Endothelial cell of umbilical vein (primary cell): ENCODE measurements at regions not wholly inside any gene's neighbourhood (a gene's known extent, or its start where the extent isn't known, plus 50 kb on each side); places are given as distances from the start of the nearest gene placed in this dataset.

ENCODE experiments used
- BruUV-seq: library from RNA; stranded (reverse); fragments of 400-500 nt; replicated peaks from 2 replicates; lab custom pipeline; 2021; lab: Mats Ljungman, UMichigan
- CTCF ChIA-PET: fragments of 300-600, 350-600 bp; sonication (Branson Sonifier 250); formaldehyde crosslinking; loops from one replicate; lab custom pipeline; 2021; ENCODE audit warnings: antibody characterized with exemption, inconsistent platforms; lab: Charles Lee
- POLR2A ChIA-PET: fragments of 300-600, 350-600 bp; sonication (Branson Sonifier 250); formaldehyde crosslinking; loops from one replicate; lab custom pipeline; 2021; ENCODE audit warnings: antibody characterized with exemption, inconsistent platforms; lab: Charles Lee
- DNase-seq: peaks from one replicate; pipeline ENCODE4 v3.0.0-alpha.2; 2011; ENCODE audit warnings: low read depth, low spot score
- FAIRE-seq: peaks from 2 replicates; lab custom pipeline; 2011; peaks lifted over from hg19 to GRCh38; lab: Jason Lieb, UNC
- H2AFZ ChIP-seq: 2 replicates; pipeline ENCODE4 v1.6.0; 2012; ENCODE audit warnings: low read depth, low read length, control low read depth, inconsistent platforms
- H3K27ac ChIP-seq: 2 replicates; pipeline ENCODE4 v1.5.1; 2011; ENCODE audit warnings: low read depth, mild to moderate bottlenecking, control low read depth, low read length, moderate library complexity; ENCODE audit not compliant: insufficient read depth
- H3K27me3 ChIP-seq, 2 experiments: 2 replicates each; pipeline versions ENCODE4 v1.6.0 to v1.6.1; 2011; ENCODE audit warnings: low read length in 2 of 2, mixed read lengths in 1 of 2; ENCODE audit not compliant: control insufficient read depth in 2 of 2, insufficient read depth in 2 of 2
- H3K36me3 ChIP-seq, 2 experiments: 2 replicates in 1 of 2; 3 replicates in 1 of 2; pipeline ENCODE4 v1.5.1; 2011; ENCODE audit warnings: low read length in 2 of 2, mild to moderate bottlenecking in 1 of 2, moderate library complexity in 1 of 2; ENCODE audit not compliant: control insufficient read depth in 2 of 2, insufficient read depth in 2 of 2; ENCODE audit errors: extremely low read depth in 1 of 2
- H3K4me1 ChIP-seq: 3 replicates; pipeline ENCODE4 v1.5.1; 2011; ENCODE audit warnings: mild to moderate bottlenecking, low read length; ENCODE audit not compliant: control insufficient read depth, insufficient read depth; ENCODE audit errors: extremely low read depth
- H3K4me2 ChIP-seq: 2 replicates; pipeline ENCODE4 v1.6.1; 2011; ENCODE audit warnings: low read length, control low read depth, mixed read lengths; ENCODE audit not compliant: insufficient read depth
- H3K4me3 ChIP-seq, 3 experiments: fragments of 200-600 bp in 1 of 3; sonication (generic), shearing (Covaris generic) in 1 of 3; replicated peaks in 1 of 3; 2 replicates each; pipeline ENCODE4 v1.5.1; 2011 to 2016; ENCODE audit warnings: control low read depth in 3 of 3, low read length in 3 of 3, mild to moderate bottlenecking in 2 of 3, inconsistent platforms in 1 of 3, low read depth in 1 of 3, moderate library complexity in 1 of 3; ENCODE audit not compliant: insufficient read depth in 1 of 3
- H3K79me2 ChIP-seq: 2 replicates; pipeline ENCODE4 v1.6.0; 2012; ENCODE audit warnings: low read length, inconsistent platforms; ENCODE audit not compliant: control insufficient read depth, insufficient read depth
- H3K9ac ChIP-seq: replicated peaks from 2 replicates; pipeline ENCODE3; 2011; ENCODE audit warnings: low read length, control low read depth; ENCODE audit not compliant: insufficient read depth; ENCODE audit errors: extremely low read depth
- H3K9me1 ChIP-seq: replicated peaks from 3 replicates; pipeline ENCODE4 v1.6.0; 2011; ENCODE audit warnings: mild to moderate bottlenecking, low read length; ENCODE audit not compliant: control insufficient read depth, insufficient read depth; ENCODE audit errors: extremely low read depth
- H3K9me3 ChIP-seq: replicated peaks from 2 replicates; pipeline ENCODE4 v1.5.1; 2012; ENCODE audit warnings: low read length, inconsistent platforms; ENCODE audit not compliant: control insufficient read depth, insufficient read depth
- H4K20me1 ChIP-seq: replicated peaks from 2 replicates; pipeline ENCODE3; 2011; ENCODE audit warnings: mild to moderate bottlenecking, low read length; ENCODE audit not compliant: control insufficient read depth, insufficient read depth; ENCODE audit errors: extremely low read depth
- EZH2 ChIP-seq: IDR thresholded peaks from 2 replicates; pipeline ENCODE4 v1.6.1; 2012; ENCODE audit warnings: borderline replicate concordance, low read depth, mild to moderate bottlenecking, moderate library complexity, low read length, inconsistent platforms; ENCODE audit not compliant: severe bottlenecking
- FOS ChIP-seq: IDR thresholded peaks from 2 replicates; pipeline ENCODE4 v1.6.1; 2011; ENCODE audit warnings: mild to moderate bottlenecking, low read length, moderate library complexity, borderline replicate concordance; ENCODE audit not compliant: insufficient read depth
- GATA2 ChIP-seq: IDR thresholded peaks from 2 replicates; pipeline ENCODE4 v1.7.0; 2011; ENCODE audit warnings: low read depth, mild to moderate bottlenecking, moderate library complexity, mixed read lengths, low read length; ENCODE audit not compliant: insufficient read length, insufficient read depth
- JUN ChIP-seq: IDR thresholded peaks from 2 replicates; pipeline ENCODE4 v1.6.1; 2011; ENCODE audit warnings: borderline replicate concordance, low read depth; ENCODE audit not compliant: insufficient read length, insufficient read depth
- MYC ChIP-seq: IDR thresholded peaks from one replicate; pipeline ENCODE4 v1.6.1; 2011; ENCODE audit warnings: mild to moderate bottlenecking, low read depth, low read length
- POLR2A ChIP-seq: IDR thresholded peaks from 2 replicates; pipeline ENCODE4 v1.6.1; 2012; ENCODE audit warnings: low read depth, mild to moderate bottlenecking, control low read depth, low read length
- POLR2AphosphoS5 ChIP-seq: IDR thresholded peaks from 2 replicates; pipeline ENCODE4 v1.6.1; 2012; ENCODE audit warnings: low read depth, mild to moderate bottlenecking, control low read depth, low read length, moderate library complexity; ENCODE audit not compliant: insufficient read depth
- dilution Hi-C: fragments of 300-500 bp; cut with MboI; formaldehyde crosslinking; loops from one replicate; pipeline ENCODE4 v1.15.0; 2019; ENCODE audit warnings: low sequenced_read_pairs; ENCODE audit not compliant: extremely low pct_ligation_motif_present
- intact Hi-C: fragments of 100-400 bp; cut with micrococcal nuclease; formaldehyde crosslinking; loops from one replicate; pipeline ENCODE4 v1.10.0; 2022
- TF ChIP-seq, protein P1 (sequence below): IDR thresholded peaks from 2 replicates; pipeline ENCODE4 v1.6.1; 2011; ENCODE audit not compliant: insufficient read depth, insufficient read length
- TF ChIP-seq, protein P2 (sequence below), 2 donors: IDR thresholded peaks; 1 replicate in 1 of 2; 2 replicates in 1 of 2; pipeline ENCODE4 v1.5.1; 2011; ENCODE audit warnings: low read length in 2 of 2, mild to moderate bottlenecking in 2 of 2, moderate library complexity in 2 of 2, control low read depth in 1 of 2, inconsistent platforms in 1 of 2, low read depth in 1 of 2; ENCODE audit not compliant: insufficient read depth in 1 of 2; ENCODE audit errors: extremely low read depth in 1 of 2

DNA sequence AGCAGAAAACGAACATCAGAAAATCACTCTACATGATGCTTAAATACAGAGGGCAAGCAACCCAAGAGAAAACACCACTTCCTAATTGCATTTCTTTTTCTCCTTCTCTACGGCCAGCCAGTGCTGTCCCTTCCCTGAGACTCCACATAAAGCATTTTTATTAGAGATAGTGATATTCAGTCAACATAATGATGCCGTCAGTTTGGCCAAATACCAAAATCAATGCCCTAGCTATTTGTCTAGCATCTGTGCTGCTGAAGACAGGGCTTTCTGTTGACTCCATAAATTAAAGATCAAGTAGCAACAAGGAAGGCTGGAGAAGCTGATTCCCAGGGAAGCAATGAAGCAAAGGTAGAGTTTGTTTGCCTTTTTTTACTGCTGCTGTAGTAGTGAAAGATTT lies 1024.9 kb downstream of the REEP3 start:
- H3K9me3 ChIP-seq, result no peaks in the 10 kb centered on the region
- no peaks in the 10 kb centered on the region for H3K9me1 ChIP-seq
- H4K20me1 ChIP-seq, result no peaks in the 10 kb centered on the region
- ChIA-PET CTCF (no interaction called here), POLR2A (no interaction called here)
- no peaks in the 10 kb centered on the region for H3K4me1 ChIP-seq
- FAIRE-seq, result no peak
- no peaks in the 10 kb centered on the region for H3K27me3 ChIP-seq
- H3K9ac ChIP-seq, result no peak overlapping the region
- dilution Hi-C loops (no loop called here), intact Hi-C loops (no loop called here)
- no peak overlapping the region for H3K4me3 ChIP-seq
- H3K4me2 ChIP-seq, result no peak overlapping the region
- BruUV-seq, result no TSS peak
- no peak for TF ChIP-seq FOS
- no peak for TF ChIP-seq EZH2
- TF ChIP-seq, protein P1, sequence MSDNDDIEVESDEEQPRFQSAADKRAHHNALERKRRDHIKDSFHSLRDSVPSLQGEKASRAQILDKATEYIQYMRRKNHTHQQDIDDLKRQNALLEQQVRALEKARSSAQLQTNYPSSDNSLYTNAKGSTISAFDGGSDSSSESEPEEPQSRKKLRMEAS, result no peak
- TF ChIP-seq, protein P2, sequence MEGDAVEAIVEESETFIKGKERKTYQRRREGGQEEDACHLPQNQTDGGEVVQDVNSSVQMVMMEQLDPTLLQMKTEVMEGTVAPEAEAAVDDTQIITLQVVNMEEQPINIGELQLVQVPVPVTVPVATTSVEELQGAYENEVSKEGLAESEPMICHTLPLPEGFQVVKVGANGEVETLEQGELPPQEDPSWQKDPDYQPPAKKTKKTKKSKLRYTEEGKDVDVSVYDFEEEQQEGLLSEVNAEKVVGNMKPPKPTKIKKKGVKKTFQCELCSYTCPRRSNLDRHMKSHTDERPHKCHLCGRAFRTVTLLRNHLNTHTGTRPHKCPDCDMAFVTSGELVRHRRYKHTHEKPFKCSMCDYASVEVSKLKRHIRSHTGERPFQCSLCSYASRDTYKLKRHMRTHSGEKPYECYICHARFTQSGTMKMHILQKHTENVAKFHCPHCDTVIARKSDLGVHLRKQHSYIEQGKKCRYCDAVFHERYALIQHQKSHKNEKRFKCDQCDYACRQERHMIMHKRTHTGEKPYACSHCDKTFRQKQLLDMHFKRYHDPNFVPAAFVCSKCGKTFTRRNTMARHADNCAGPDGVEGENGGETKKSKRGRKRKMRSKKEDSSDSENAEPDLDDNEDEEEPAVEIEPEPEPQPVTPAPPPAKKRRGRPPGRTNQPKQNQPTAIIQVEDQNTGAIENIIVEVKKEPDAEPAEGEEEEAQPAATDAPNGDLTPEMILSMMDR (IDR thresholded peaks at IDR 0.05; ENCODE audit: extremely low read depth in 1 of 2, insufficient read depth in 1 of 2, low read depth in 1 of 2, low read length in 2 of 2), result no peak
- no peak for TF ChIP-seq POLR2A
- no peak for TF ChIP-seq JUN
- TF ChIP-seq GATA2, result no peak
- no peak for TF ChIP-seq MYC
- TF ChIP-seq POLR2AphosphoS5, result no peak
- H3K36me3 ChIP-seq, result no peaks in the 10 kb centered on the region
- H2AFZ ChIP-seq, result no peak overlapping the region
- no peak overlapping the region for H3K27ac ChIP-seq
- H3K79me2 ChIP-seq, result no peaks in the 10 kb centered on the region
- no peak for DNase-seq
